ENCODE measurements at regions not wholly inside any gene's neighbourhood (a gene's known extent, or its start where the extent isn't known, plus 50 kb on each side); places are given as distances from the start of the nearest gene placed in this dataset.

DNA sequence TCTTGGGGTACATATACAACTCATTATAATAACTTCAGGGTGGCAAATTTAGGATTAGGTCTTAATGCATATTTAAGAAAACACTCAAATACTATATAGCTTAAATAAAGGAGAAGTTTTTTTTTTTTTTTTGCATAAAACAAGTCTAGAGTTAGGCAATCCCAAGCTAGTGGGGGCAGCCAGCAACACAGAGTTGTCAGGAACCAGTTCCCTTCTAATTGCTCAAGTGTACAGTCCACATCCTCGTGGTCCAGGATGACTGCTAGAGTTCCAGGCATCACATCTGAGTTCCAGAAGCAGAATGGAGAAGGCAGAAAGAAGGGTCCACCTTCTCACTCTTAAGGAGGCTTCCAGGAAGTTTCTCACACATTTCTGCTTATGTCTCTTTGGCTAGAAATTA is 261.9 kb upstream of the PLET1 start (continued):
- TF ChIP-seq, protein P1, sequence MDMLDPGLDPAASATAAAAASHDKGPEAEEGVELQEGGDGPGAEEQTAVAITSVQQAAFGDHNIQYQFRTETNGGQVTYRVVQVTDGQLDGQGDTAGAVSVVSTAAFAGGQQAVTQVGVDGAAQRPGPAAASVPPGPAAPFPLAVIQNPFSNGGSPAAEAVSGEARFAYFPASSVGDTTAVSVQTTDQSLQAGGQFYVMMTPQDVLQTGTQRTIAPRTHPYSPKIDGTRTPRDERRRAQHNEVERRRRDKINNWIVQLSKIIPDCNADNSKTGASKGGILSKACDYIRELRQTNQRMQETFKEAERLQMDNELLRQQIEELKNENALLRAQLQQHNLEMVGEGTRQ (IDR thresholded peaks at IDR 0.05; ENCODE audit: low read length), result no peak
- TF ChIP-seq POLR2AphosphoS5 (IDR thresholded peaks at IDR 0.05; ENCODE audit: low read depth, low read length), result no peak
- no peak for TF ChIP-seq SP1 (IDR thresholded peaks at IDR 0.05; ENCODE audit: low read depth, low read length)

Measured in H1 (cell line).